HCEC 1CT (cell line): ENCODE measurements at regions not wholly inside any gene's neighbourhood (a gene's known extent, or its start where the extent isn't known, plus 50 kb on each side); places are given as distances from the start of the nearest gene placed in this dataset.

Experiments used
- DNase-seq: peaks from one replicate; pipeline ENCODE4 v3.0.0-alpha.2; 2017

DNA sequence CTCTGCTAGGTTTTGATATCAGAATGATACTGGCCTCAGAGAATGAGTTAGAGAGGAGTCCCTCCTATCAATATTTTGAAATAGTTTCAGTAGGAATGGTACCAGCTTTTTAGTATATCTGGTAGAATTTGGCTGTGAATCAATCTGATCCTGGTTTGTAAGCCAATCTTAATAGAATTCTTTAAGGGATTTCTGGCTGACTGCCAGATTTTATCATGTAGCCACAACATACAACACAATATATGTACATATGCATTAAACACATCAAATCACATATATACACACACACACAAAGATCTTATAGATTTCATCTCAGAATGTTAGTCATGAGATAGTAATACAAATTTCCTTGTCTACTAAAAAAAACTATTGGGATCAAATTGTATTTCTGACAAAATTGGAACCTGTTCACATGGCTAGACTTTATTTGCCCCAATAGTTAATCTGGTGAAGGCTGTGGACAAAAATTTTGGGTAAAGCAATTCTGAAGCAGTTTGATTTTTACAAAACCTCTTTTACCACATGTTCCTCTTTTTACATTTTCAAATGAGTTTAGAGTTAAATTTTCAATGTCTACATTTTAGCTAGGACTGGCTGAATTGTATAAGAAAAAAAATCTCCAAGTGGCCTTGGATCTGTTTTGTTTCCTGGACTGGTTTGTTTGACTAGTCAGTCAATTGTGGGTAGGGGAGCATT lies 151.7 kb downstream of the FASLG start:
- no peak for DNase-seq

DNA sequence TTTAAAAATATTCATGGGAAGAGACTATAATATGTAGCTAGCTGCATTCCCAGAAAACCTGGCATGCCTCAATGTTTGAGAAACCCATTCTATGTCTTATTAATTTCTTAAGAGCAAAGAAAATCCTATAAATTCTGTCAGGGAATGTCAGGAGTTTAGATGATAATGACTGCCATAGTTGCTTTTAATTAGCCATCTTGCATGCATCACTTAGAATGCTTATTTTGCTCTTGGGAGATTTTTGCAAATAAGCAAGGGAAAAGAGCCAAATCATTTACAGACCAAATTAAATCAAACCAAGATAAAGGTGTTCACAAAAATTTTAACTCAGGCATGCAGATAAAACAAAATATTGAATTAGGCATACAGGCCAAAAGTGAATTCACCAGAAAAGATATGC lies 152.8 kb downstream of the FASLG start:
- no peak for DNase-seq

DNA sequence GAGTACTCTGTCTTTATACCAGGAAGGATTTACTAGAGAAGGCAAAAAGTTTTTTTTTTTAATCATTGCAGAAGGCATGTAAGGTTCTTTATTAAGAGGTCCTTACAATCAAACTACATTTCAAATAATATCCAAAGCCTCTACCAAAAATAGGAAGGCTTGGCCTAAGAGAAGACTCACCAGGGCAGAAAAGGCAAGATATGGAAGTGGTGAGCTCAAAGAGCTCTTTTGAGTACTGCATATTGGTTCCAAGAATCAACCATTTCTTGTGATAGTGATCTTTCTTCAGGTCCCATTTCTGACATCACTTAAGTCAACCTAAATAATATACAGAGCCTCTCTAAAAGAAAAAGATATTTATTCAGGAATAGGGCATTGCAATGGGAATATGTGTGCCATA lies 153.2 kb downstream of the FASLG start:
- DNase-seq: no peak

DNA sequence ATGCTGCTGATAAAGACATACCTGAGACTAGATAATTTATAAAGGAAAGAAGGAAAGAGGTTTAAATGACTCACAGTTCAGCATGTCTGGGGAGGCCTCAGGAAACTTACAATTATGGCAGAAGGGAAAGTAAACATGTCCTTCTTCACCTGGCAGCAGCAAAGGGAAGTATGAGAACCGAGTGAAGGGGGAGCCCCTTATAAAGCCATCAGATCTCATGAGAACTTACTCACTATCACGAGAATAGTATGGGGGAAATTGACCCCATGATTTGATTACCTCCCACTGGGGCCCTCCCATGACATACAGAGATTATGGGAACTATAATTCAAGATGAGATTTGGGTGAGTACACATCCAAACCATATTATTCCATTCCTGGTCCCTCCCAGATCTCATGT lies 154.4 kb downstream of the FASLG start:
- DNase-seq: no peak

DNA sequence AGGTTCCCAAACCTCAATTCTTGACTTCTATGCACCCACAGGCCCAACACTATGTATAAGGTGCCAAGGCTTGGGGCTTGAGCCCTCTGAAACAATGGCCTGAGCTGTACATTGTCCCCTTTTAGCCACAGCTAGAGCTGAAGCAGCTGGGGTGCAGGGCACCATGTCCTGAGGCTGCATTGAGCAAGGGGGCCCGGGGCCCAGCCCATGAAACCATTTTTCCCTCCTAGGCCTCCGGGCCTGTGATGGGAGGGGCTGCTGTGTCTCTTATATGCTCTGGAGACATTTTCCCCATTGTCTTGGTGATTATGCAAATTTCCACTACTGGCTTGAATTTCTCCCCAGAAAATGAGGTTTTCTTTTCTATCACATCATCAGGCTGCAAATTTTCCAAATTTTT lies 155.5 kb downstream of the FASLG start:
- no peak for DNase-seq

DNA sequence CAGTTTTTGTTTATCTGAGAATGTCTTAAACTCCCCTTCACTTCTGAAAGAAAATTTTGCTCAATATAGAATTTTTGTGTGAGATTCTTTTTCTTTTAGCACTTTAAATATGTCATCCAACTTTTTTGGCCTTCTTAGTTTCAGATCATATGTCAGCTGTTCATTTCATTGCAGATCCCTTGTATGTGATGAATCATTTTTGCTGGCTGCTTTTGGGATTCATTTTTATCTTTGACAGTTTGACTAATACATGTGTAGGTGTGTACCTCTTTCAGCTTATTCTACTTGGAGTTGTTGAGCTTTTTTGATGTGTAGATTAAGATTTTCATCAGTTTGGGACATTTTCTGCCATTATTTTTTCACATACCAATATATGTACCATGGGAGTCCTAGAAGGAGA lies 156.8 kb downstream of the FASLG start:
- peak; percentile 19 for DNase-seq

DNA sequence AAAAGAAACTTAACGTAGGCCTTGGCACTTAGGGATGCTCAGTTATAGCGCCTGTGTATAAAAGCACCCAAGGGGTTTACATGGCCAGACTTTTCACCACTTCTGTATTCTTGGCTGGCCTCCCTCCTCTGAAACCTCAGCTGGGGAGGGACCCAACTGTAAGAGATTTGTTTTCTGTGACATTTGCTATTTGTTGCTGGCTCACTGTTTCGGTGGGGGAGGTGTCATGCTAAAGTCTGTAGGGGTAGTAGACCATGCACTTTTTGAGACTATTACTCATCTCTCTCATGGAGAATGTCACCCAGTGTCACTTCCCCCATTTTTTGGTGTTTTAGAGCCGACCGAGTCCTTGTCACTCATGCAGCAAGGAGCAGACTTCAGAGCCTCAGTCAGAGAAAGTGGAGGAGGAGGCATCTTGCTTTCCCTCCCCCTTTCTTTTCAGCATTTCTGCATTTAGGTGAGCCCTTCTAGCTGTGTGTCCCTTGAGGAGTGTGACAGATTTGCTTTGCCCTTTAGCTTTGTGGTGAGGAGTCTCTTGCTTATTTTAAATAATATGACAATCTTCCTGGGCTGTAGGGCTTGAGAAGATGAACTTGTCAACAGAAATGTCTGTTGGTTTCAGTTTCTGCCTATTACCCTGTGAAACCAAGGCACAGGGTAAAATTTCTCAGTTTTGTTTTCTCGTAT lies 160.1 kb downstream of the FASLG start:
- no peak for DNase-seq

DNA sequence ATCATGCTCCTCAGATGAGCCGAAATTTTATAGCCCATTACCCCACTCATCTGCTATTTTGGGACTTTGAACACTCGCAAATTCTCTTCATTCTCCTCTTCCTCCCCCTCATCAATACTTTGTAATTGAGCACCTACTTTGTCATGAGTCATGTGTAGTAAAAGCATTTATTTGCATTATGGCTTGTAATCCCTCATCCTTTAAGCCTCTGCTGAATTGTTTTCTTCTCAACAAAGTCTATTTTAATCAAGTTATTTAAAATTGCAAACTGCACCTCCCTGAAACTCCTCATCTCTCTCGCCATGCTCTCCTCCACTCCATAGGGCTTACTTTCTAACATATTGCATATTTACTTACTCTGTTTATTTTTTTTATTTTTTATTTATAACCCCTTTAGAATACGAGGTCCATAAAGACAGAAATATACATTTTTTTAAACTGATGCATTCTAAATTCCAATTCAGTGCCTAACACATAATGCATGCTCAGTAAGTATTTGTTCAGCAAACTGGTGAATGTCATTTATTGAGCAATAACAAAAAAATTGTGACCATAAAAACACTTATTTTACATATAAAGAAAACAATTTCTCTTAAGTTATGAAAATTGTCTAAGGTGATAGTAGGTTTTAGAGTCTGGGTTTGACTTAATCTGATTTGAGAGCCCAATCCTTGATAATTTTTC lies 161.7 kb downstream of the FASLG start:
- peak; percentile 64 for DNase-seq

DNA sequence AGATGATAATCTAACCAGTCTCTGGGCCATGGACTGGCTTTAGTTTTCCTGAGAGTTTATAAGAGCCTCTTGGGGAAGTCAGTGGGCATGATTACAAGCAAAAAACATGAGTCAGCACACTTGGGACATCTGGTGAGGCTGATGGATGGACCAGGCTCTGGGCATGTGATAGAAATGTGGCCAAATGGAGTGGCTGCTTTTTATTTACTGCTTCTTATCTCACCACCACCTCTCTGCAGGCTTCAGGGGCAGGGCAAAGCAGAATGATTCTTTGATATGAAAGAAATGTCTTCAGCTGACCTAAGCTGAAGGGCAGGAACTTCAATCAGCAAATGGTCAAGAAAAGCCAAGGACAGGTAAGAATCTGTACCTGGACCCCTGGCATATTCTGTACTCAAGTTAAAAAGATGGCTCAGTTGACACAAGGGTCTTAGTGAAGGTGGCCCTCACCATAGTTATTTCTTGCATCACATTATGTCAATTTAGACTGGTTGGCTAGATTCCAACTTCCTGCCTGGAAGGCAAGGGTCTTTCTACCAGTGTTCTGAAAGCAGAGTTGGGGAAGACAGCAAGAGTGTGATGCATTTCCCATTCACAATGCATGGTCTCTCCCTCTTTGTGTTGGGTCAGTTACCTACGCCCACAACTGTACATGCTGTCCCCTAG lies 162.8 kb downstream of the FASLG start:
- peak; percentile 84 for DNase-seq

DNA sequence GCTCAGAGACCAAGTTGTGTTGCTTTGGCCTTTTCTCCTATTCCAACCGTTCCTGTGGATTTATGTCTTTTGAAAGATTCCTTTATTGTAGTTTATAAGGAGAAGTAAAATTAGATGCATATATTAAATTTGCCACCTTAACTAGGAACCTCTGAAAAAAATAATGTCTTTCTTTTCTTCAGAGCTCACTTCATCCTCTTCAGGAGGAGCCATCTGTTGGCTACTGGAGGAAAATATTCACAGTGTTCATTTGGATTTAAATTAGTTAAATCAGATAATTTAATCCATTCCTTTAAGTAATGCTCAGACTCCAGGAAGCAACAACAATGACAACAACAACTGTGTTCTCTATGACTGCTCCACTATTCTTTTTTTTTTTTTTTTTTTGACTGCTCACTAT lies 164.0 kb downstream of the FASLG start:
- DNase-seq: no peak

DNA sequence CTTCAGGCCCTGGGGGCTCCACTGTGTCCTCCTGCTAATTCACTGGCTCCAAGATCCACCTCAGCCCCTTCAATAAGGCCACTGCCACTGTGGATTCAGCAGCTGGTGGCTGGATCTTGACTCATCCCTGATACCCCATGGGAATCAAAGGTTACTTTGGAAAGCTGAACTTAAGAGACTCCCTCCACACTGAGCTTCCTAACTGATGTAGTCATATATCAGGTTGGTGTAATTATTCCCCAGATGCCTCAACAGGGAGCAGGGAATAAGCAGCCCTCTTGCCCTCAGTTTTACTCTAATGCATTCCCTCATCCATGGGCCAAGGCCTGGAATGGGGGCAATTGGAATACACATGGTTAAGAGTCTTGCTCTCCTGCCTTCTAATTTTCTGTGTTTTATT lies 164.6 kb downstream of the FASLG start:
- peak; percentile 72 for DNase-seq

DNA sequence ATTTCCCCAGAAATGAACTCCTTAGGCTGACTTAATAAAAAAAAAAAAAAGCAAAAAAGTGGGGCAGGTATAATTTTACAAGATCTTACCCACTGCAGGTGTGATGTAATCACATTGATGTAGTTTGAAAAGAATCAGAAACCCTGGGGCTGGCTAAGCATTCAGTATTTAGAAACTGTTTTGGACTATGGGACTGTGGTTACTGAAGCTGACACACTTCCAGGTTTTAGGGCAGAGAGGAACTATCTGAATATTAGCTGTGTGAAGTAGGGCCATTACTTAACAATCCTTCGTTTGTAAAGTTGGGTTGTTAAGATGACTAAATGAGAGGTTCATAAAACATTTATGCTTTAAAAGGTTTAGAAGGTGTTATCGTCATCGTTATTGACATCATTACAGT lies 165.3 kb downstream of the FASLG start:
- DNase-seq: no peak

DNA sequence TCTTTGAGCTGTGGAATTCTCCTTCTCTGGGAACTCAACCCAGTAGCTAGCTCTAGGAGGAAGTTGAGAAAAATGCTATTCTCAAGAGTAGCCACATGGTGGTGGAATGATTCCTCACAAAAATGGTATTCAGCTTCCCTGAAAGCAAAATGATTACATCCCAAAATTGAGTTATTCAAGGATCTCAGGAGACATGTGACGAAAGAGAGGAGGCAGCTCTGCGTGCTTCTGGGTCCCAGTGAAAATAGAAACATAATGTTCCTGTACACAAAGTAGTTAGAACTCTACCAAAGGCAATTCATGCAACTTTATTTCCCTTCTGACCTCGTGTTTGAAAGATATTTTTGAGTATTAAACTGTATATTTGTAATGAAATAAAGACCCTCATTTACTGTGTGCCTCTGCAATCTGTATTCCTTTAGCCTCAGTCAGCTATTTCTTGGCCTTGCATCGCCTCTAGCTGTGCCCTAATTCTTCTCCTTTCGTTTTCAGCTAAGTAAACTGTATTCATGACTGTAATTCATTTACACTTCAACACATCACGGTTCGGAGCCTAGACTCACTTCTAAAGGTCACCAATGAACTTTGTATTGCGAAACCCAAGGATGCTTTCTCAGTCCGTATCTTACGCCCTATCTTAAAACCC lies 167.3 kb downstream of the FASLG start:
- DNase-seq: peak; percentile 96

DNA sequence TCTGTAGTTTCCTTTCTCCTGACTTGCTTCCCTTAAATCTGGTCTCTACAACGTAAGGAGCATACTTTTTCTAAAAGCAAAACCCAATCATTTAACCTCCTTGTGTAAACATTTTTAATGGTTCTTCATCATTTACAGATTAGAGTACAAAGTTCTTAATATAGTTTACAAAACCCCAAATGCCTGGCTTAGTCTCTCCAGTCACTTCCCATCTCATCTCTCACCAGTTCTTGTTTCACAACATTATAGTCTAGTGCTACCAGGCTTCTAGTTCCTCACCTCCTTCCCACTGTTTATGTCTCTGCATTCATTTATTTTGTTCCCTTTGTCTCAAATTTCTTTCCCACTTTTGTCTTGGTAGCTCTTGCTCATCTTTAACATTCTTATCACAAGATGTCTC lies 168.4 kb downstream of the FASLG start:
- peak; percentile 59 for DNase-seq

DNA sequence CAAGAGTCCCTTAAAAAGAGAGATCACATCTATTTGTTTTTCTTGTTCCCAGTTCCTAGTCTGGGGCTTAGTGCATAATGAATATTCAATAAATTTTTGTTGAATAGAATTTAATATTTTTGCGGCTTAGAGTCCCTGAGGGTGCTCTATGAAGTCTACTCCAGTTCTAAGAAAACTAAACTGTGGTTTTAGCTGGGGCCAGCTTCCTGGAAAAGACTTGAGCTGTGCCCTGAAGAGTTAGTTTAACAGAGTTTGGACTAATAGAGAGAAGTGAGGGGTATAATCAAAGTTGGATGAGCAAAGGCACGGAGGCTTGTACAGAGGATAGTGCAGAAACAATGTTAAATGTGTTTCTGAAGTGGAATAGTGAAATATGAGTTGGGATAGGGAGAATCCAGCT lies 168.9 kb downstream of the FASLG start:
- no peak for DNase-seq

DNA sequence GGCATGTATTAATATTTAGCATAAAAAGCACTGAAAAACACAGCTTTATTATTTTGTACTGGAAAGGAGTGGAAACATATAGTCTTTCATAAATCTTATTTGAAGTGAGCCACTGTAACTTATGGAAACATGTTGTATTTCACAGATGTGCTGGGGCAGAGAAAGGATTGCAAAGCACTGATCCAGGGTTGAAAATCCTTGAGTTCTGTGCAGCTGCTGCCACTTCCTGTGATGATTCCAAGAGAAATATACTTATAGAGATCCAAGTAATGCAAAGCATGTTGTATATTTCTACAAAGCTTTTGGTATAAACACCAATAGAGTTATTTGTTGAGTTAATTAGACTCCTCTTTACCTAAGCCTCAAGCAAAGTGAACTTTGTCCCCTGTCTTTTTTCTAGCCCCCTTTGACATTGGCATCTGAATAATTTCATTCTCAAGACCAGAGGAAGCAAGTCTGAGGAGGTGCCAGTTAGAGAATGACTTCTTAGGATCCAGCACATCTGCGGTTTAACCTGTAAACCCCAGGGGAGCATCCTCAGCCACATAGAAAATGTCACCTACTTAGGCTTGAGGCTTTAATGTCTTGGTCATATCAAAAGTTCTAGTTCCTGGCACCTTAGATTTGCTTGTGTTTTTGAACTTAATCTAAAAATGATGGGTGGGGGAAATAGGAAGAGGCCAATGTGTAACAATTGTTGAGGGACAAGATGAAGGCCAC lies 173.3 kb downstream of the FASLG start:
- no peak for DNase-seq

DNA sequence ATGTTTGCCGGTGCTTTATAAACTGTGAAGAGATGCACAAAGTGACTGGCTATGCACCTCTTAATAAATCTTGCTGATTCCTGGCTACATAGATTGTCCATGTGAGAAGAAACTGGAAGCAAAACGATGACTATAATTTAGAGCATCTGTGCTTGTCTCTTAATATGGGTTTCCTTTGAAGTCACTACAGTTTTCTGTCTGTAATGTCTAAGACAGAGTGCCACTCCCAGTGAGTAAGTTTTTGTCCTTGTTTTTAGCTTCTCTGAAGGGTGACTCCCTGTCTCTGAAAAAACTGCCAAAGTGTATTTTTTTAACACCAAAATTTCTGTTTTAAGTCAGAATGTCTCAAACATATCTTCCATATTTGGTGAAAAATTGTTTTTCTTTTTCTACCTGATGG lies 175.1 kb downstream of the FASLG start:
- DNase-seq: no peak

DNA sequence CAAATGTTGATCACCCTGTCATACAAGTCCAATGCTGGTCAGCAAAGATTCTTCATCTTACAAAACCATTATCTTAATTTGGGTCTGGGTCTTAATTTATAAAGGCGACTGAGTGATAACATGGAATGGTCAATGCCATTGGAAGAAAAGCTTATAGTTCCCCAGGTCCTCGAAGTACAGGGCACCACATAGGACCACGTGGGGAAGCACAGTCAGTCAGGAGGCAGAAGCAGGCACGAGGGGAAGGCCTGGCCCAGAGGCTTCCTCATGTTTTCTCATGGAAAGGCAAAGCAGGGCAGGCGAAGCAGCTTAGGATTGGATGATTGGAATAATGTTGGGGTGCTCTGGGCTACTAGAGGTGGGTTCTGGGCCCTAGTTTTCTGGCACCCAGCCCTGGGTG lies 175.7 kb downstream of the FASLG start:
- no peak for DNase-seq

DNA sequence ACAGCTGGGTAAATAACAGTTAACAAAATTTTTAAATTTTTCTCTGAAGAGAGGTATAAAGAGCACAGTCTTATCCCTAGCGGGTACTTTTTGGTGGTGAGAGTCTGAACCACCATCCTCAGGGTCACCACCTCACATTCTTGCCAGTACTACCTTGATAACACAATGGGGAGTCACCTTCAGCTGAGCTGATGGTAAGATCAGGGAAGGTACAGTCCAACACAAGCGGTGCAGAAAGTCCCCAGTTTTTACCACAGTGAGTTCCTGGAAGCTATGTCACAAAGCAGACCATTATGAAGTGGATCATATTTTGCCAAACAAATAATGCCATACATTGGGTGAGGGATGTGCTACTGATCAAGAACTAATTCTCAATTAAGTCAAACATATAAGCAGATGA lies 176.9 kb downstream of the FASLG start:
- DNase-seq: no peak

DNA sequence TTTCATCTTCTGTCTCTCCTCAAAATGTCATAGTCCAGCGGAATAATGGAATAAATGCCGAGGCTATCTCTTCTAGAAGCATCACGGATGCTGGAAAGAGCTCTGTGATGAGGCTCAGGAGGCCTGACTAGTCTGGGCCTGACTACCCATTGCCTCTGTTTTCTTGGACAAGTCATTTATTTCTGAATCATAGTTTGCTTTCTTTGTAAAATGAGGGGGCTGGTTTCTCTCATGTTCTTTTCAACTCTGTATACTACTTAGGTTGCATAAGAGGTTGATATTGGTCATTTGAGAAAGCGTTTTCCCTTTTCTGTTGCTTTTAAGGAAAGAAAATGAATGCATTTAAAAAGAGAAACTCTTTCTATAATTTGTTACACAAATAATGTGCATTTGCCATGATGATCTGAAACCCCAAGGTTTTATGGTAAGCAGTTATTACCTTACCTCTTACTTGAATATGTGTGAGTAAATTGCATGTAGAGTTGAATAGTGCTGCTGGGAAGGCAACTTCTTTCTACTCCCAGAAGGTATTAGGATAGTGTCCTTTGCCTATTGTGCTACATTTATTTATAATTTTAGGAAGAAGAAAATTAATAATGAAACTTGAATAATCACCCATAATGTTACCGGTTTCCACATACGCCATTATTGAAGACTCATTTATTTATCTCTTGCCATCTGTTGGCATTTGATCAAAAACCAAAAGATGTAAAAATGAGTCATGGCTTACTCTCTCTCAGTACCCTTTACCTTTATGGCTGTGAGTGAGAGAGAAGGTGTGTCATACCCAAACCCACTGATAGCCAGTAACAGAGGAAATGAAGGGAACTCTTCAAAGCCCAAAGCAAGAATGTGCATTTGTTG lies 179.1 kb downstream of the FASLG start:
- DNase-seq: no peak

DNA sequence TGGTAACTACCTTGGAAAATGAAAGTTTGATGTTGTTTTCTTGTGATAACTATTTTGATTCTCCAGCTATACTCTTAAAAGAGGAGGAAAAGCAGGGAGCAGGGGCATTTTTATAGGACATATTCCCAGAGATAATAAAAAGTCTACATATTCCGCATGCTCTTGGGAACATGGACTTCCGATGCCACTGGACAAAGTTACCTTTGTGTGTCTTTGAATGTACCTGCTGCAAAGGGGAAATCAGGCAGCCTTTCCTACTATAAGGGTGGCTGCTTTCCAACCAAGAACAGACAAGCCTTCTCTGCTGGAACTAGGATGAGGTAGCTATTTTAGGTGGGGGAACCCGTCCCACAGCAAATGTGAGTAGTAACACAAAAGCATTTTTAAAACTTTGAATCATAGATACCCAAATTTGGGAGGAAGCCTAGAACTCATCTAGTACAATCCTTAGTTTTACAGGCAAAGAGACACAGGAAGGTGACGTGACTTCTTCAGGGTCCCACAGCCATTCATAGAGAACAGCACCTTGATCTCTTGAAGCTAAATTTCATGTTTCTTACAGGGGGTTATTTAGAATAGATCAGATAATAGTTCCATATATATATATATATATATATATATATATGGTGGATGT lies 179.9 kb downstream of the FASLG start:
- no peak for DNase-seq
